HG02884 (cell line): ENCODE measurements at regions not wholly inside any gene's neighbourhood (a gene's known extent, or its start where the extent isn't known, plus 50 kb on each side); places are given as distances from the start of the nearest gene placed in this dataset.
"Not testable (repeated sequence)": the region's sequence is repeated elsewhere in the genome, so short reads cannot be mapped to it uniquely, and the experiment has no call there.

Experiments used
- ATAC-seq: cut with Tn5 transposase; IDR thresholded peaks from one replicate; pipeline ENCODE4 v1.9.1; 2021; ENCODE audit warnings: mild to moderate bottlenecking, moderate library complexity; ENCODE audit not compliant: unreplicated experiment

GRCh38 chr3:157859541-157859940, 246.7 kb downstream of the SHOX2 start:
- ATAC-seq, result no peak

- no peak for ATAC-seq
These were observed 247.4 kb downstream of the SHOX2 start for GRCh38 chr3:157858821-157859220.

- ATAC-seq, result no peak
These were observed 248.8 kb downstream of the SHOX2 start for GRCh38 chr3:157857440-157857839.

GRCh38 chr3:157856078-157856939, 249.9 kb downstream of the SHOX2 start:
- ATAC-seq, result no peak

GRCh38 chr3:157845839-157846238, 260.4 kb downstream of the SHOX2 start:
- ATAC-seq, result not testable (repeated sequence)

GRCh38 chr3:157844800-157845565, 261.2 kb downstream of the SHOX2 start:
- ATAC-seq, result no peak

GRCh38 chr3:157844216-157844615, 262.0 kb downstream of the SHOX2 start:
- no peak for ATAC-seq

- no peak for ATAC-seq
These were observed 265.2 kb downstream of the SHOX2 start for GRCh38 chr3:157841029-157841428.

GRCh38 chr3:157840564-157840963, 265.7 kb downstream of the SHOX2 start:
- no peak for ATAC-seq

- no peak for ATAC-seq
These were observed 267.8 kb downstream of the SHOX2 start for GRCh38 chr3:157838457-157838856.

- no peak for ATAC-seq
These were observed 268.9 kb downstream of the SHOX2 start for GRCh38 chr3:157837336-157837735.

GRCh38 chr3:157836022-157836421, 270.2 kb downstream of the SHOX2 start:
- no peak for ATAC-seq

GRCh38 chr3:157832588-157832987, 273.6 kb downstream of the SHOX2 start:
- ATAC-seq, result no peak

GRCh38 chr3:157830556-157831236, 275.5 kb downstream of the SHOX2 start:
- no peak for ATAC-seq

- no peak for ATAC-seq
These were observed 276.4 kb downstream of the SHOX2 start for GRCh38 chr3:157829786-157830185.

GRCh38 chr3:157824281-157824680, 281.9 kb downstream of the SHOX2 start:
- ATAC-seq, result no peak

- no peak for ATAC-seq
These were observed 283.2 kb downstream of the SHOX2 start for GRCh38 chr3:157823050-157823449.

GRCh38 chr3:157820157-157820517, 286.1 kb downstream of the SHOX2 start:
- no peak for ATAC-seq

GRCh38 chr3:157819270-157820156, 286.7 kb downstream of the SHOX2 start:
- ATAC-seq, result no peak

GRCh38 chr3:157816896-157817295, 289.3 kb downstream of the SHOX2 start:
- no peak for ATAC-seq

GRCh38 chr3:157816296-157816695, 289.9 kb downstream of the SHOX2 start:
- ATAC-seq, result no peak
